GM12865 (cell line): ENCODE measurements at regions not wholly inside any gene's neighbourhood (a gene's known extent, or its start where the extent isn't known, plus 50 kb on each side); places are given as distances from the start of the nearest gene placed in this dataset.

Source experiments
- DNase-seq: peaks from one replicate; pipeline ENCODE4 v3.0.0; 2010; ENCODE audit warnings: low read depth
- H3K4me3 ChIP-seq: 2 replicates; pipeline ENCODE4 v1.5.1; 2011; ENCODE audit warnings: mild to moderate bottlenecking, low read depth, low read length, control low read depth
- TF ChIP-seq, protein P1 (sequence below): IDR thresholded peaks from 2 replicates; pipeline ENCODE4 v1.5.1; 2011; ENCODE audit warnings: low read length, control low read depth, low read depth, inconsistent platforms; ENCODE audit not compliant: insufficient read depth; ENCODE audit errors: missing control alignments

GRCh38 chr7:145884716-145885514, 231.7 kb upstream of the CNTNAP2 start:
- H3K4me3 ChIP-seq, result no peak overlapping the region
- DNase-seq, result no peak
- TF ChIP-seq, protein P1, sequence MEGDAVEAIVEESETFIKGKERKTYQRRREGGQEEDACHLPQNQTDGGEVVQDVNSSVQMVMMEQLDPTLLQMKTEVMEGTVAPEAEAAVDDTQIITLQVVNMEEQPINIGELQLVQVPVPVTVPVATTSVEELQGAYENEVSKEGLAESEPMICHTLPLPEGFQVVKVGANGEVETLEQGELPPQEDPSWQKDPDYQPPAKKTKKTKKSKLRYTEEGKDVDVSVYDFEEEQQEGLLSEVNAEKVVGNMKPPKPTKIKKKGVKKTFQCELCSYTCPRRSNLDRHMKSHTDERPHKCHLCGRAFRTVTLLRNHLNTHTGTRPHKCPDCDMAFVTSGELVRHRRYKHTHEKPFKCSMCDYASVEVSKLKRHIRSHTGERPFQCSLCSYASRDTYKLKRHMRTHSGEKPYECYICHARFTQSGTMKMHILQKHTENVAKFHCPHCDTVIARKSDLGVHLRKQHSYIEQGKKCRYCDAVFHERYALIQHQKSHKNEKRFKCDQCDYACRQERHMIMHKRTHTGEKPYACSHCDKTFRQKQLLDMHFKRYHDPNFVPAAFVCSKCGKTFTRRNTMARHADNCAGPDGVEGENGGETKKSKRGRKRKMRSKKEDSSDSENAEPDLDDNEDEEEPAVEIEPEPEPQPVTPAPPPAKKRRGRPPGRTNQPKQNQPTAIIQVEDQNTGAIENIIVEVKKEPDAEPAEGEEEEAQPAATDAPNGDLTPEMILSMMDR, result no peak

- TF ChIP-seq, protein P1, result no peak
- no peak for DNase-seq
- H3K4me3 ChIP-seq, result no peak overlapping the region
These were observed 240.2 kb upstream of the CNTNAP2 start for GRCh38 chr7:145876376-145876775.

DNA sequence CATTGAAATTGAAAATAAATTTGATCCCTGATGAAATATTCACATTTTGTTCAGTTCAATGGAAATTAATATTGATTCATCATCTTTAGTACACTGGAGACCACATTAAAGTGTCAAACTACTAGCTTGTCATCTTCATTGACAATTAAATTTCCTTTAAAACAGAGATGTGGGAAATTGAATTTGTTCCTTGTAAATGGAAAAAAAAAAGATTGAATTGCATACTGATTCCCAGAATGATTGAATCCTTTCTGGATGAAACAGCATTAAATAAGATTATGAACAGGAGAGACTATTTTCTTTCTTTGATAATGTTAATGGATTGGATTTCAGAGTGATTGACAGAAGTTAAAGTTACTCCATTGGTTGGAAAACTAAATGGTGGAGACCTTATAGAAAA, 241.3 kb upstream of the CNTNAP2 start:
- TF ChIP-seq, protein P1, result no peak
- no peak for DNase-seq
- no peak overlapping the region for H3K4me3 ChIP-seq

DNA sequence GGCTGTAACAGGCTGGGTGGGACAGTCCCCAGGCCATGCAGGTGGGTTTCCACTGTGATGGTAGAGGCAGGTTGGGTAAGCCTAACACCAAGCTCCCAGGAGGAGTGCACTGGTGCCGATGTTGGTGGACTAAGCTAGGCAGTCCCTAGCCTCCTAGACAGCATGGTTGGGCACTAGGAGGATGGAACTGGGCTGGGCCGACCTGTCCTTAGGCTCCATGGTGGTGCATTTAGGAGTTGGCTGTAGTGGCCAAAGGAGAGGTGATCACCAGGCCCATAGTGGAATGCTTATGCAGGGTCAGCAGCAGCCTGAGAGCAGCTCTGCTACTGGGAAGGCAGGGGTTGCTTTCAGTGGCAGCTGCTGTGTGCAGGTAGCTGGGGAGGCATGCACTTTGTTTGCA, 247.7 kb upstream of the CNTNAP2 start:
- TF ChIP-seq, protein P1, result no peak
- no peak for DNase-seq
- no peak overlapping the region for H3K4me3 ChIP-seq

DNA sequence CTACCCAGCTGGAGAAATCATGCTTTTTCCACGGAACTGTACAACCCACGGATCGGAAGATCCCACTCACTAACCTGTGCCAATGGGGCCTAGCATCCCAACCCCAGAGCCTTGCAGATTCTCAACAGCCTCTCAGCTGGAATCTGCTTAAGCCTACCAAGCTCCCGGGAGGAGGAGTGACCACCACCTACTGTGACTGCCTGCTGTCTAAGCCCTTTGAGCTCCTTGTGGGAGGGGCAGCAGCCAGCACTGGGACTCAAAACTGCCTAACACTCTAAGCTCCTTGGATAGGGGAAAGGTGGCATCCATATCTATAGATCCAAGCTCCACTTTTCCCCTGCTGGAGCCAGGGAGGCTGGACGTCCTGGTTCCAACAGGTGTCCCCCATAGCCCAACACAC, 254.4 kb upstream of the CNTNAP2 start:
- TF ChIP-seq, protein P1, result no peak
- DNase-seq, result no peak
- H3K4me3 ChIP-seq, result no peak overlapping the region

GRCh38 chr7:145860809-145861208, 255.8 kb upstream of the CNTNAP2 start:
- DNase-seq, result no peak
- TF ChIP-seq, protein P1, result no peak

GRCh38 chr7:145850636-145851035, 266.0 kb upstream of the CNTNAP2 start:
- TF ChIP-seq, protein P1, result no peak
- H3K4me3 ChIP-seq, result no peak overlapping the region
- DNase-seq, result no peak

More at GRCh38 chr7:145860809-145861208, 255.8 kb upstream of the CNTNAP2 start:
- no peak overlapping the region for H3K4me3 ChIP-seq
